ENCODE measurements at regions not wholly inside any gene's neighbourhood (a gene's known extent, or its start where the extent isn't known, plus 50 kb on each side); places are given as distances from the start of the nearest gene placed in this dataset.

DNA sequence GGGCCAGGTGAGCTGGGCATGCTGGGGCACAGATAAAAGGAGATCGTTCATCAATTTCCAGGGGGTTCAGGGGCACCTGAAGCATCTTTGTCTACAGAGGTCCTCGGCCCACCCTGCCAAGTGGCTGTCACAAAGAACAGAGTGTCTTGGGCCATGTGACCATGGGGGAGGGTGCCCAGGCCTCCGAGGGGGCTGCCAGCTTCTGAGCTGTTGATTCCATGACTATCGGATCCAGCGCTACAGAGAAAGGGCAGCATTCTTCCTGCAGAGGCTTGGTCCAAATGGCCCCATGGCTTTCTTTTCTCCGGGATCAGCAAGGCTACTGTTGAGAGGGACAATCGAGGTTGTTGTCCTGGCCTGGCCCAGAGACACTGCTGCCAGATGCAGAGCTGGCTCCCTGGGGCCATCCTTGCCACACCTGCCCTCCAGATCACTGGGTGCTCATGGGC is 289.2 kb downstream of the ZSWIM6 start:
- H3K36me3 ChIP-seq: no peaks in the 10 kb centered on the region
- H3K9me3 ChIP-seq: no peaks in the 10 kb centered on the region
- no peaks in the 10 kb centered on the region for H3K27me3 ChIP-seq
- TF ChIP-seq, protein P1, sequence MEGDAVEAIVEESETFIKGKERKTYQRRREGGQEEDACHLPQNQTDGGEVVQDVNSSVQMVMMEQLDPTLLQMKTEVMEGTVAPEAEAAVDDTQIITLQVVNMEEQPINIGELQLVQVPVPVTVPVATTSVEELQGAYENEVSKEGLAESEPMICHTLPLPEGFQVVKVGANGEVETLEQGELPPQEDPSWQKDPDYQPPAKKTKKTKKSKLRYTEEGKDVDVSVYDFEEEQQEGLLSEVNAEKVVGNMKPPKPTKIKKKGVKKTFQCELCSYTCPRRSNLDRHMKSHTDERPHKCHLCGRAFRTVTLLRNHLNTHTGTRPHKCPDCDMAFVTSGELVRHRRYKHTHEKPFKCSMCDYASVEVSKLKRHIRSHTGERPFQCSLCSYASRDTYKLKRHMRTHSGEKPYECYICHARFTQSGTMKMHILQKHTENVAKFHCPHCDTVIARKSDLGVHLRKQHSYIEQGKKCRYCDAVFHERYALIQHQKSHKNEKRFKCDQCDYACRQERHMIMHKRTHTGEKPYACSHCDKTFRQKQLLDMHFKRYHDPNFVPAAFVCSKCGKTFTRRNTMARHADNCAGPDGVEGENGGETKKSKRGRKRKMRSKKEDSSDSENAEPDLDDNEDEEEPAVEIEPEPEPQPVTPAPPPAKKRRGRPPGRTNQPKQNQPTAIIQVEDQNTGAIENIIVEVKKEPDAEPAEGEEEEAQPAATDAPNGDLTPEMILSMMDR (IDR thresholded peaks at IDR 0.05): no peak
- peak in 1 of 2 donors; percentile 21 for TF ChIP-seq POLR2AphosphoS5 (IDR thresholded peaks at IDR 0.05; ENCODE audit: insufficient read depth in 1 of 2, low read depth in 1 of 2)
- H3K4me3 ChIP-seq: no peak overlapping the region
- intact Hi-C loops (cut with DNase I): no loop called here
- no peak for DNase-seq (ENCODE audit: extremely low spot score in 2 of 2)
- H3K4me1 ChIP-seq: peaks cover 16% of the 10 kb centered on the region
- H3K27ac ChIP-seq: no peak overlapping the region

DNA sequence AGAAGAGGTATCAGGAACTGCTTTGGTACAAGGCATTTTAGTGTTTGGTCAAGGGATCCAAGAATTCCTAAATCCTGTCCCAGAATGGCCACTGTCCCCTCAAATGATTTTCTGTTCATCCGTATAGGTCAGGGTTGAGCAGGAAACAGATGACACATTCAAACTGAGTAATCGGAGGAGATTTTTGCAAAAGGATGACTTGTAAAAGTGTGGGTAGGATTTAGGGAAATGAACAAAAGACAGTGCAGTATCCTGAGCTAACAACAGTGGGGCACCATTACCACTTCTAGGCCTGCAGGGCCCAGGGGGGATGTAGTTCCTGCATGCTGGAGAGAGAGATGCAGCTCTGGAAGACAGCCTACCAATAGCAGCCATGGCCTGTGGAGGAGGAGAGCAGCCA is 290.1 kb downstream of the ZSWIM6 start:
- H3K27ac ChIP-seq: no peak overlapping the region
- intact Hi-C loops (cut with DNase I): no loop called here

DNA sequence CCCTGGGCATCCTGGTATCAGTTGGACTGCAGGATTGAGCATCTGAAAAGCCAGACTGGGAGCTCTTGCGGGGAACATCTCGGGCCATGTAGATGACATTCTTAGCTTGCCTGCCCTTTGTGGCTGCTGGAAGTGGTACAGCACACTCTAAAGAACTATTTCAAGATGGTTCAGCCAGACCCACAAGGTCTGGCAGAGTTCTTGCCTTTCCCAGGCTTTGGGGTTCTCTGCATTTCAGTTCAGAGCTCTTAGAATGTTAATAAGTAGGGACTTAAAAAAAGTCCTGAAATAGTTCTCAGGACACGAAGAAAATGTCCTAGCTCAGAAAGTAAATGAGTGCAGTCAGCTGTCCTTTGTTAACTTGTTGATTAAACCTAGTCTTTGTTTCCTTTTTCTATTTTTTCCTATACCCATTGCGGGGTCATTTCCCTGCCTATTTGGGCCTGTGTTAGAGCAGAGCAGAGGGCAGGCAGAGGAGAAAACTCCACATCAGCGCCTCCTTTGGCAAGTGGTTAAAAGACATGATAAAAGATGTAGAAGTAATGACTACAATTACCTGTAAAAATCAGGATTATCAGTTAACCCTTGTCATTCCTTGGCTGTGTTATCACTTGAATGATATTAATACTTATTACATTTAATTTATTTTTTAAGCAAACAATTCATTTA is 291.5 kb downstream of the ZSWIM6 start:
- TF ChIP-seq, protein P1 (IDR thresholded peaks at IDR 0.05): no peak
- TF ChIP-seq POLR2AphosphoS5 (IDR thresholded peaks at IDR 0.05; ENCODE audit: insufficient read depth in 1 of 2, low read depth in 1 of 2) (no peak), POLR2A (IDR thresholded peaks at IDR 0.05) (no peak)
- intact Hi-C loops (cut with DNase I): no loop called here
- Histone ChIP-seq H3K27me3 (no peaks in the 10 kb centered on the region), H3K36me3 (no peaks in the 10 kb centered on the region), H3K9me3 (no peaks in the 10 kb centered on the region), H3K4me1 (peaks cover 23% of the 10 kb centered on the region), H3K27ac (no peak overlapping the region), H3K4me3 (no peak overlapping the region)
- peak in 1 of 2 donors; percentile 6 for DNase-seq (ENCODE audit: extremely low spot score in 2 of 2)

More for the DNA sequence above, 290.1 kb downstream of the ZSWIM6 start:
- no peak for DNase-seq (ENCODE audit: extremely low spot score in 2 of 2)
- Histone ChIP-seq H3K4me3 (no peak overlapping the region), H3K36me3 (no peaks in the 10 kb centered on the region), H3K9me3 (no peaks in the 10 kb centered on the region), H3K27me3 (no peaks in the 10 kb centered on the region), H3K4me1 (peaks cover 23% of the 10 kb centered on the region)
- TF ChIP-seq POLR2A (IDR thresholded peaks at IDR 0.05): no peak
- TF ChIP-seq, protein P1 (IDR thresholded peaks at IDR 0.05): no peak
- TF ChIP-seq POLR2AphosphoS5 (IDR thresholded peaks at IDR 0.05; ENCODE audit: insufficient read depth in 1 of 2, low read depth in 1 of 2): no peak

DNA sequence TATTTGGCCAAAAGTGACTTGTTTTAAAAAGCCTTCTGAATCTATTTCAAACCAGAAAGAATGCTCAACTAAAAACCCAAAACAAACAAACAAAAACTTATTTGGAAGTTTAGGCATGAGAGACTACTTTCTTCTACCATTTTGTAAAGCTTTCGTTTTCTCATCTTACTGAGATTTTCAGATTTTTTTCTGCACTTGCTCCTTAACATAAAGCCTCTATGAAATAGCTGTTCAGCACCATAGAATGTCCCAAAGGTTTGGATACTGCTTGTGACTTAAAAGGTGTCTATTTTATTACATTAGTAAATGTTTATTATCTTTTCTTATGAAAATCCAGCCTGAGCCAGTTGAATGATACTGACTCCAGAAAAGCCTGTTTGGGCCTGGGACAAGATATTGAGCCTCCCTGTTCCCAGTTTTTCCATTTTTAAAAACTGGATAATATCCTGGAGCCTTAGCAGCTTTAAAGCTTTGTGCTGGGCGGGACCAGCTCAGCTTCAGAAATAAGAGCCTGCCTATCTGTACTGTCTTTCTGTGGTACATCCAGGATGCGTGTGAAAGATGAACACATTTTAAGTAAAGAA is 292.6 kb downstream of the ZSWIM6 start:
- peaks cover 23% of the 10 kb centered on the region for H3K4me1 ChIP-seq
- DNase-seq (ENCODE audit: extremely low spot score in 2 of 2): no peak
- no peak overlapping the region for H3K4me3 ChIP-seq
- intact Hi-C loops (cut with DNase I): no loop called here
- H3K9me3 ChIP-seq: no peaks in the 10 kb centered on the region
- H3K27me3 ChIP-seq: no peaks in the 10 kb centered on the region
- TF ChIP-seq, protein P1 (IDR thresholded peaks at IDR 0.05): no peak
- TF ChIP-seq POLR2AphosphoS5 (IDR thresholded peaks at IDR 0.05; ENCODE audit: insufficient read depth in 1 of 2, low read depth in 1 of 2): no peak
- no peak for TF ChIP-seq POLR2A (IDR thresholded peaks at IDR 0.05)
- H3K27ac ChIP-seq: no peak overlapping the region
- H3K36me3 ChIP-seq: no peaks in the 10 kb centered on the region

DNA sequence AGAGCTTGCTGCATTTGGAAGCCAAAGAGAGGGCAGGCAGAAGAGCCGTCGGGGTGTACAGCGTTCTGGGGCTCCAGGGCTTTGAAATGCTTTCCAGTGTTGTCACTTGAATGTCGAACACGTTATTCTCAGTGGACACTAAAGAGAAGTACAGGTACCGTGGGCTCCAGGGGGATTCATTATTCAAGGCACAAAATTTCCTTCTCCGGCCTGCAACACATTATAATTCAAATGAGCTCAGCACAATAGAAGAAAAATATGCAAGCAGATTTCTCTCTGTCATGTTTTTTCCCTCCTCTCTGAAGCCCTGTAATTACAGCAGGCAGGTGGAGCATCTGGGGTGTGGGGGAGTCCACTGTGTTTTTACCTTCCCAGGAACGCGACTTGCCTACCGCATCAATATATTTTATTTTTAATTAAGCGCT is 293.1 kb downstream of the ZSWIM6 start:
- Histone ChIP-seq H3K27ac (peak overlapping the region; percentile 86), H3K4me3 (peak overlapping the region; percentile 55 to 58), H3K27me3 (no peaks in the 10 kb centered on the region), H3K36me3 (no peaks in the 10 kb centered on the region), H3K9me3 (no peaks in the 10 kb centered on the region), H3K4me1 (peaks cover 23% of the 10 kb centered on the region)
- TF ChIP-seq POLR2AphosphoS5 (IDR thresholded peaks at IDR 0.05; ENCODE audit: insufficient read depth in 1 of 2, low read depth in 1 of 2): no peak
- TF ChIP-seq, protein P1 (IDR thresholded peaks at IDR 0.05): no peak
- TF ChIP-seq POLR2A (IDR thresholded peaks at IDR 0.05): no peak
- peak in 1 of 2 donors; percentile 40 for DNase-seq (ENCODE audit: extremely low spot score in 2 of 2)
- intact Hi-C loops (cut with DNase I): no loop called here

Data from vagina (tissue), 2 donors.